Parathyroid adenoma (tissue), 2 donors: ENCODE measurements at regions not wholly inside any gene's neighbourhood (a gene's known extent, or its start where the extent isn't known, plus 50 kb on each side); places are given as distances from the start of the nearest gene placed in this dataset.

ENCODE experiments used
- H2AFZ ChIP-seq: fragments of 300-600 bp; sonication (generic); one replicate; pipeline ENCODE4 v1.7.0; 2017; ENCODE audit warnings: antibody characterized with exemption, mild to moderate bottlenecking
- H3K27ac ChIP-seq: fragments of 300-600 bp; sonication (generic); one replicate; pipeline ENCODE4 v1.7.0; 2017
- H3K27me3 ChIP-seq: fragments of 300-600 bp; sonication (generic); one replicate; pipeline ENCODE4 v1.7.0; 2017; ENCODE audit warnings: low read length; ENCODE audit not compliant: control insufficient read depth, insufficient read depth
- H3K36me3 ChIP-seq: fragments of 300-600 bp; sonication (generic); one replicate; pipeline ENCODE4 v1.7.0; 2017; ENCODE audit warnings: low read length; ENCODE audit not compliant: control insufficient read depth, insufficient read depth
- H3K4me1 ChIP-seq: fragments of 300-600 bp; sonication (generic); one replicate; pipeline ENCODE4 v1.7.0; 2017; ENCODE audit warnings: control low read depth
- H3K4me2 ChIP-seq: fragments of 300-600 bp; sonication (generic); one replicate; pipeline ENCODE4 v1.7.0; 2017; ENCODE audit warnings: low read length
- H3K4me3 ChIP-seq: fragments of 300-600 bp; sonication (generic); one replicate; pipeline ENCODE4 v1.7.0; 2017; ENCODE audit warnings: low read depth, low read length
- H3K79me2 ChIP-seq: fragments of 300-600 bp; sonication (generic); one replicate; pipeline ENCODE4 v1.7.0; 2017; ENCODE audit warnings: control low read depth
- H3K9ac ChIP-seq: fragments of 300-600 bp; sonication (generic); one replicate; pipeline ENCODE4 v1.7.0; 2017; ENCODE audit warnings: mild to moderate bottlenecking
- H3K9me3 ChIP-seq: fragments of 300-600 bp; sonication (generic); one replicate; pipeline ENCODE4 v1.7.0; 2017; ENCODE audit warnings: low read length; ENCODE audit not compliant: control insufficient read depth
- TF ChIP-seq, protein P1 (sequence below): fragments of 300-600 bp; sonication (generic); IDR thresholded peaks from one replicate; pipeline ENCODE4 v1.7.0; 2017; ENCODE audit warnings: antibody characterized with exemption, mild to moderate bottlenecking
- donor health status: primary hyperparathyroidism.

GRCh38 chr7:41002741-41003610 is 699.9 kb downstream of the INHBA start:
- Histone ChIP-seq H2AFZ (no peak overlapping the region), H3K36me3 (no peaks in the 10 kb centered on the region), H3K79me2 (no peaks in the 10 kb centered on the region), H3K27me3 (no peaks in the 10 kb centered on the region), H3K9ac (no peak overlapping the region), H3K9me3 (no peaks in the 10 kb centered on the region), H3K4me3 (no peak overlapping the region), H3K27ac (no peak overlapping the region), H3K4me1 (no peaks in the 10 kb centered on the region), H3K4me2 (no peak overlapping the region)
- TF ChIP-seq, protein P1, sequence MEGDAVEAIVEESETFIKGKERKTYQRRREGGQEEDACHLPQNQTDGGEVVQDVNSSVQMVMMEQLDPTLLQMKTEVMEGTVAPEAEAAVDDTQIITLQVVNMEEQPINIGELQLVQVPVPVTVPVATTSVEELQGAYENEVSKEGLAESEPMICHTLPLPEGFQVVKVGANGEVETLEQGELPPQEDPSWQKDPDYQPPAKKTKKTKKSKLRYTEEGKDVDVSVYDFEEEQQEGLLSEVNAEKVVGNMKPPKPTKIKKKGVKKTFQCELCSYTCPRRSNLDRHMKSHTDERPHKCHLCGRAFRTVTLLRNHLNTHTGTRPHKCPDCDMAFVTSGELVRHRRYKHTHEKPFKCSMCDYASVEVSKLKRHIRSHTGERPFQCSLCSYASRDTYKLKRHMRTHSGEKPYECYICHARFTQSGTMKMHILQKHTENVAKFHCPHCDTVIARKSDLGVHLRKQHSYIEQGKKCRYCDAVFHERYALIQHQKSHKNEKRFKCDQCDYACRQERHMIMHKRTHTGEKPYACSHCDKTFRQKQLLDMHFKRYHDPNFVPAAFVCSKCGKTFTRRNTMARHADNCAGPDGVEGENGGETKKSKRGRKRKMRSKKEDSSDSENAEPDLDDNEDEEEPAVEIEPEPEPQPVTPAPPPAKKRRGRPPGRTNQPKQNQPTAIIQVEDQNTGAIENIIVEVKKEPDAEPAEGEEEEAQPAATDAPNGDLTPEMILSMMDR: peak; percentile 38

DNA sequence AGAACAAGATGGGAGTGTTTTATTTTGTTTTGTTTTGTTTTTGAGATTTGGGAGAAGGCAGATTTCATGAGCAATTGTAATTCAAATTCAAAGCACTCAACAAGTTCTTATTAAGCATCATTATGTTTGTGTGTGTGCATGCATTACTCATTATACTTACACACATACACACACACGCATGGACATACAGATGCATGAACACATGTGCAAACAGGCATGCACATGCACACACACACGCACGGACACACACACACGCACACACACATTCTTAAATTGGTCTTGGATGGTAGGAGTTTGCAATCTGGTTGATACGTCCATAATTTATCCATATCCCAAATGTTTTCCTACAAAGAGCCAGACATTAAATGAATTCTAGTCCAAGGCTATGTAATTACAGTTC is 702.8 kb downstream of the INHBA start:
- H3K27ac ChIP-seq: no peak overlapping the region
- H3K79me2 ChIP-seq: no peaks in the 10 kb centered on the region
- TF ChIP-seq, protein P1: no peak
- H3K4me3 ChIP-seq: no peak overlapping the region
- H2AFZ ChIP-seq: no peak overlapping the region
- no peaks in the 10 kb centered on the region for H3K4me1 ChIP-seq
- no peak overlapping the region for H3K9ac ChIP-seq
- no peaks in the 10 kb centered on the region for H3K9me3 ChIP-seq
- no peaks in the 10 kb centered on the region for H3K27me3 ChIP-seq
- no peak overlapping the region for H3K4me2 ChIP-seq
- no peaks in the 10 kb centered on the region for H3K36me3 ChIP-seq

DNA sequence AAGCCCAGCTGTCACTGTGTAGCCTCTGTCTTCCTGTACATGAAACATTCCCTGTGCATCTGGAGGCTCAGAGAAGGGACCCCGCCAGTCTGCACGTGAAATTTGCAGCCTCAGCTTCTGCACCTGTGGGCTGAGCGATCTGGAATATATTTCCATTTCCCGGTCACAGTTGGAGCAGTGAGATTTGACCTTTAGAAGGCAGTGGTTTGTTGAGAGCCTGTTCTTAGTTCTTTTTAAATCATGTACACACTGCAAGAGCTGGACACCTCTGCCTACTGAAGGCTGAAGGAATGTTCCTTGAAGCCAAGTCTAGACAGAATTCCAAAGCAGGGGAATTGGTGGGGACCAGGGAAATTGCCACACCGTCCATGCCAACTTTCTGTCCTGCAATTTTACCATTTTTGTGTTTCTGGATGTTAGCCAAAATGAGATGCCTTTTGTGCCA is 706.6 kb downstream of the INHBA start:
- Histone ChIP-seq H3K27ac (no peak overlapping the region), H2AFZ (peak overlapping the region; percentile 37), H3K4me2 (no peak overlapping the region), H3K4me1 (no peaks in the 10 kb centered on the region), H3K9me3 (no peaks in the 10 kb centered on the region), H3K36me3 (no peaks in the 10 kb centered on the region), H3K79me2 (no peaks in the 10 kb centered on the region), H3K4me3 (no peak overlapping the region), H3K9ac (no peak overlapping the region), H3K27me3 (no peaks in the 10 kb centered on the region)
- TF ChIP-seq, protein P1: no peak

GRCh38 chr7:40990841-40991240 is 712.0 kb downstream of the INHBA start:
- TF ChIP-seq, protein P1: no peak

GRCh38 chr7:40987571-40987970 is 715.3 kb downstream of the INHBA start:
- no peaks in the 10 kb centered on the region for H3K36me3 ChIP-seq
- TF ChIP-seq, protein P1: no peak
- H3K4me3 ChIP-seq: no peak overlapping the region
- no peak overlapping the region for H2AFZ ChIP-seq
- no peaks in the 10 kb centered on the region for H3K4me1 ChIP-seq
- no peak overlapping the region for H3K9ac ChIP-seq
- H3K4me2 ChIP-seq: no peak overlapping the region
- H3K9me3 ChIP-seq: no peaks in the 10 kb centered on the region
- no peaks in the 10 kb centered on the region for H3K27me3 ChIP-seq
- H3K79me2 ChIP-seq: no peaks in the 10 kb centered on the region
- H3K27ac ChIP-seq: no peak overlapping the region

More at GRCh38 chr7:40990841-40991240, 712.0 kb downstream of the INHBA start:
- Histone ChIP-seq H3K36me3 (no peaks in the 10 kb centered on the region), H3K27me3 (no peaks in the 10 kb centered on the region), H3K4me1 (no peaks in the 10 kb centered on the region), H3K27ac (no peak overlapping the region), H3K4me3 (no peak overlapping the region), H2AFZ (no peak overlapping the region), H3K79me2 (no peaks in the 10 kb centered on the region), H3K9me3 (no peaks in the 10 kb centered on the region), H3K4me2 (no peak overlapping the region), H3K9ac (no peak overlapping the region)
